Caki2 (cell line): ENCODE measurements at regions not wholly inside any gene's neighbourhood (a gene's known extent, or its start where the extent isn't known, plus 50 kb on each side); places are given as distances from the start of the nearest gene placed in this dataset.
"Not testable (repeated sequence)": the region's sequence is repeated elsewhere in the genome, so short reads cannot be mapped to it uniquely, and the experiment has no call there.

Experiments
- DNase-seq: peaks from one replicate; pipeline ENCODE4 v3.0.0-alpha.2; 2015; ENCODE audit warnings: low read depth
- in situ Hi-C: cut with HindIII; loops from 2 replicates; pipeline ENCODE4 v1.10.0; 2016; ENCODE audit warnings: low sequenced_read_pairs, low pct_unique_long_range_greater_than_20kb, mixed read lengths

DNA sequence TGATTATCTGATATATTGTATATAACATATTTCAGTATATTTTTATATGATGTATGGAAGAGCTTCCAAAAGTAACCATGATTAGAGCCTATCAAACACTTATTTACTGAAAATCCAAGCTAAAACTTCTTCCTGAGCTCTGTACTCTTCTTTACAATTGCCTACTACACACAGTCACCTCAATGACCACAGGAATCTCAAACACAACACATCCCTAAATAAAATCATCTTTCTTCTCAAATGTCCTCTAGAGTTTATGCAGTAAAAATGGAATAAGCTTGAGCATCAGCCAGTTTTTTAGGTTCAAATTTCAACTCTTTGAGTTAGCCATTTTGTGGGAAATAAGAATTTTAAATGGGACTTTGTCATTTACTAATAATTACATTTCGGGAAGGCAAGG, 102.6 kb upstream of the FNDC3A start:
- no peak for DNase-seq
- in situ Hi-C loops: no loop called here

DNA sequence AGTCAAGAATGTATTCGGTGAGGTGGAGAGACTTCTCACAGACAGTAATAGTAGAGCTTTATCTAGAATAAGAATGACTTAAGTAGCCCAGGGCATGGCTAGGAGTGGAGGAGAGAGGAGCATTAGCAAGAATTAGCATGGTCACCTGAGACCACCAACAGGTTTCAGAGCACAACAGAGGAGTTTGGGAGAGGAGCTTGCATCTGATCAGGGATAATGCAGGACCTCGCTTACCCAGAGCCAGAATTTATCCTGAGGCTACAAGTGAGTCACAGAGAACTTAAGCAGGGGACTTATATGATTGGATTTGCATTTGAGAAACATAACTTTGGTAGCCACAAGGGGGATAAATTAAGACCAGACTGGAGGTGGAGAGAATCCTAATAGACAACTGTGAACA, 102.1 kb upstream of the FNDC3A start:
- no peak for DNase-seq
- in situ Hi-C loops: no loop called here

DNA sequence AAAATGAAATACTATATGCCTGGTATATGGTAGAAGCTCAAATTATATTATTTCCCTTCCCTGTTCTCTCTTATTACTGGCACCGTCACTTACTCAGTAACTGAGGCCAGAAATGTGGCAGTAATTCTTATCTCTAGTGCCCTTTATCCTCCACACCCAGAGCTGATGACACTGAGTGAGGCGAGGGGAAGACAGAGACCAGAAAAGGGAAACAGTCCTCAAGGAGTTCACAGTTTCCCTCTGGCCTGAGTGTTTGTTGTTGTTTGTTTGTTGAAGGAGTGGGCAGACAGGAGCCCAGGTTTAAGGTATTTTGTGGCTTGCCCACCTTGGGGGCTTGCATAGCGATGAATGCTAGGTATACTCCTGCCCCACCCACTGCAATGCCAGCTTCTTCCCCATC, 101.5 kb upstream of the FNDC3A start:
- in situ Hi-C loops: no loop called here
- DNase-seq: no peak

DNA sequence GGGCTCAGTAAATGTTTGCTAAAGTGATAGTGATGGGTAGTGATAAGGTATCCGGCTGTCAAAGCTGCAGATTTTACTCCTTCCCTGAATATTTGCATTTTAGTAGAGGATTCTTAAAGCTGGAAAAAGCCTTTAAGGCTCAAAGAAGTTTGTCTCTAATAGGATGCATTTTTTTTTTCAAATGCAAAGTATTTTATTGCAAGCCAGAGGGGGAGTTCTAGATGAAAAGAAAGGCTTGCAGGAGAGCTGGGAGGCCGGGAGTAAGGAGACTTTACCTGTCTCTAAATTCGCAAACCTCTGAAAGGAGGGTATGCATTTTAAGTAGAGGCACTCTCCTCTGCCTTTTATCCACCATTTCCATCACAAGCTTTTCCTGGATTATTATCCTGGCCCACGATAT, 100.7 kb upstream of the FNDC3A start:
- in situ Hi-C loops: no loop called here
- no peak for DNase-seq

DNA sequence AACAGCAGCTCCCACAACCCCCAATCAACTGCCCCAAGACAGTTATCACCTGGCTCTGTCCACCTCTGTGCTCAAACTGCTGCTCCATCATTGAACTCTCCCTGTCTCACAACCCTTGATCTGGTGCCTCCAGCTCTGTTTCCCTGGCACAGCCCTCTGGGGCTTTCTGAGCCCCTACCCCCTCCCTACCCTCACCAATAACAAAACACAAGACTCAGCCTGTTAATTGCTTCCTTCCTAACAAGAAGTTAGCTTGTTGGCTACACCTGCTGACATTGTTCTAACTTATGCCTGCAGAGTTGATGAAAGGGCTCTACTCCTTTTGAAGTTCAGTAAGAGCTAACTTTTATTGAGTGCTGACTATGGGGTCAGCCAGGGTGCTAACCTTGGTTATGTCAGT, 99.4 kb upstream of the FNDC3A start:
- no peak for DNase-seq
- in situ Hi-C loops: no loop called here

DNA sequence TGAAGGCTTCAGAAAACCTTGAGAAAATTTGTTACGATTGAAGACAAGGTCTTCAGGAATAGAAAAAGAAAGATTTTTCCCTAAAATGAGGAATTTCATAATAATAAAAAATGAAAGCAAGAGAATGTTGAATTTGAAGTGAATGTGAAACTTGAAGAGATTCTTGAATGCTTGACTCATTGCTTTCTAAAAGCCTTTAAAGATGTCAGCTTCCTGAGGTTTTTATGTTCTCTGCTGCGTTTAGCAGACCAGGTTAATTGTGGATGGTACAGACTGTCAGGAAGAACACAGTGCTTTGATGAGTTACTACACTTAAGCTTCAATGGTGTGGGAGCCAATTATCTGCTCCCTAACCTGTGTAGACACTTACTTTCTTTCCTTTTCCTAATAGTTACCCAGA, 96.3 kb upstream of the FNDC3A start:
- in situ Hi-C loops: no loop called here
- no peak for DNase-seq

DNA sequence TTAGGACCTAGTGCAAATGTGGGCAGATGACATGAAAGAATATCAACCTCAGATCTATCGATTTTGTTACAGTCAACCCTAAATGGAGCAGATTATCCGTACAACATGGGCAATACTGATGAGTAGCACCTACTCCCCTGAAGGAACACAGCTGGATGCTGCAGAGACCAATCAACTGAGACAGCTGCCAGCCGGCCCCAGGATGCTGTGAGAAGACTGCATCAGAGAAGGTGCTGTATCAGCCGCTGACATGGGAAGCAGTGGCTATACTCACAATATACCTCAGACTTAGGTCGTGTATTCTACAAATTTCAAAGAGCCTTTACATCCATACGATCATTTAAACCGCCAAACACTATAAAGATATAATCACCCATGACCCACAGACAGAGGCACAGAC, 95.9 kb upstream of the FNDC3A start:
- no peak for DNase-seq
- in situ Hi-C loops: no loop called here

DNA sequence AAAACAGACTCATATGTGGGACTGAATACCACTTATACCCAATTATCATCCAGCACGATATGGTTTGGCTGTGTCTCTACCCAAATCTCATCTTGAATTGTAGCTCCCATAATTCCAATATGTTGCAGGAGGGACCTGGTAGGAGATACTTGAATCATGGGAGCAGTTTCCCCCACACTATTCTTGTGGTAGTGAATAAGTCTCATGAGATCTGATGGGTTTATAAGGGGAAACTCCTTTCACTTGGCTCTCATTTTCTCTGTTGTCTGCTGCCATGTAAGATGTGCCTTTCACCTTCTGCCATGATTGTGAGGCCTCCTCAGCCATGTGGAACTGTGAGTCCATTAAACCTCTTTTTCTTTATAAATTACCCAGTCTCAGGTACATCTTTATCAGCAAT, 91.9 kb upstream of the FNDC3A start:
- DNase-seq, in situ Hi-C loops: not testable (repeated sequence)

DNA sequence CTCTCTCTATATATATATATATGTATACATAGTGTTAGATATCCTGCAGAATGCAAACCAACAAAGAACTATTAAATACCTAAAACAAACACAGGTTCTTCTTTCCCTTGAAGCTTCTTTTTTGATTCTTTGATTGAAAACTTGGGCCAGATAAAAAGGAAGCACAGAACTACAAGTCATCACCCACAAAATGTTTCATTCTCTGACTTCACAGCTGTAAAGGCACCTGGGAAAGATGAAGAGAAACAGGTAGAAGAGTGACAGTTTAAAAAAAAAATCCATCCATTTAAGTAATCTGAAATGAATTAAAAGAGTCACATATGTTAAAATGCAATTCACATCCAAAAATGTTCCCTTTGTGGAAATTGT, 90.7 kb upstream of the FNDC3A start:
- DNase-seq: no peak
- in situ Hi-C loops: no loop called here

DNA sequence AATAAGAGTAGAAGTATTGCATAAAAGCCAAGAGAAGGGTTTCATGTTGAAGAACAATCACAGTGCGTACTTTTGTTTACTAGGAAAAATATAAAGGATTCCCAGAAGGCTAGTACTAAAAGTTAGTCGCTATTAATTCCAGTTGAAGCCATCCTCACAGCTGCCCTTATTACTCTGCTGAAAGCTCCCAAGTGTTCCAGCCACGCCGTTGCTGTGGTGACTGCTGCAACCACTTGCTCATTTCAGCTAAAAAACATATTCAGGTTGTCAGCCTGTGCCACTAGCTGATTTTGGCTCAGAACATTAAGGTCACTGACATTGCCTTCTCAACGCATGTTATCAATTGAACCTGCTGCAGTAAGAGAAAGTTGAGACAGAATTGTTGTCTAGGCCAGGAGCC, 87.1 kb upstream of the FNDC3A start:
- in situ Hi-C loops: no loop called here
- no peak for DNase-seq

DNA sequence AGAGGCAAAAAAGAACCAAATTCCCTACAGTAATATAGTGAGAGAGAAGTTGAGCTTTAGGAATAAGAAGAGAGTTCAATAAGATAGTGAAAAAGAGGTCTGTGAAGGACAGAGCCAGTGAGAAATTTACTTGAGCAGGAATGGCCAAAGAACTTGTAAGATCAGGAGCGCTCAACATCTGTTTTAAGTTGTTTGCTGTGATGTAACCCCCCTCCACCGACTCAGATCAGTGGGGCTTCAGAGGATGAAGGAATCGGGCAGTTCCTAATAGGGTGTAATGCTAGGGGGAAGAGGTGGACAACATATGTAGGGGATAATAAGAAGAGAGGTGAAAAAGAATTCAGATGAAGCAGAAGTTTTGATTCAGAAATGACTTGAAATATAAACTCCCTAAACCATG, 85.3 kb upstream of the FNDC3A start:
- no peak for DNase-seq
- in situ Hi-C loops: no loop called here

DNA sequence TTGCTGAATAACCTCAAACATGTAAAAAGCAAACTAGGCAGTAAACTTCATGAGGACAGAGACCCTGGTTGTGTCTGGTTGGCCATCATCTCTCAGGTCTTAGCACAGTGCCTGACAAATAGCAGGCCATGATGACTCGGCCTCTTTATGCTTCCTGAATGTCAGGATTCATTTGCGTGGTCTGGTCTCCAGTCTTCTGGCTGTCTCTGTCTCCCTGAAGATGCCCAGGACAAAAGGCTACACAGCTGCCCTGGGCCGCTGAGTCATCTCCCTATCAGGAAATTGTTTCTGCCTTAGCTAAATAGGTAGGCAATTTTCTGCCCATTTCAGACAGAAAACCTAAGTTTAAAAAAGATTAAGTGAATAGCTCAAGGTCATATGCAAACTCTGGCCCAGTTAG, 84.1 kb upstream of the FNDC3A start:
- in situ Hi-C loops: no loop called here
- peak; percentile 30 for DNase-seq

DNA sequence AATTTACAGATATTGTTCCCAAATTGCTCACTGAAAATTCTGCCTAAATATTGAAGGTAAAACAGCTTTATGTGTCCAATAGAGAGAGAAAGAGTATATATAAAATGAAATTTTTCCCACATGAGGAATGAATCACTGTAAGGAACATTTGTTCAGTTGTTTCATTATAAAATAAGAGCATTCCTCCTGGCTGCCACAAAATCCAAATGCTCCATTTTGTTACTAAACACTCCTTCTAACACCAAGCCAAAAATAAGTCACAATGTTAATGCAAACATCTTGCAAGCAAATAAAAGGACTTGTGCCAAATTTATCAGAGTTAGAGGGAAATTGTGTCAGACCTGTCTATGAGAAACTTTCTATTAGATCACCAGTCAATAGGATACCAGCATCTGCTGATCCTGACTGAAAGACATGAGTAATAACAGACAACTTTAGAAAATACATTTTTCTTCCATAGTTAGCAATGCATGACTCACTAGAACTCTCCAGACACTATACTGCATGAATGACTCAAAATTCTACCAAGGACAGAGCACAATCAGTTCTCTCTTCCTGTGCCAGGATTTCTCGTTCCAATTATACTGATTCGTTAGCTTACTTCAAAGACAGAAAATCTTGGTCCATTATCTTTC, 83.5 kb upstream of the FNDC3A start:
- in situ Hi-C loops: no loop called here
- DNase-seq: peak; percentile 6

DNA sequence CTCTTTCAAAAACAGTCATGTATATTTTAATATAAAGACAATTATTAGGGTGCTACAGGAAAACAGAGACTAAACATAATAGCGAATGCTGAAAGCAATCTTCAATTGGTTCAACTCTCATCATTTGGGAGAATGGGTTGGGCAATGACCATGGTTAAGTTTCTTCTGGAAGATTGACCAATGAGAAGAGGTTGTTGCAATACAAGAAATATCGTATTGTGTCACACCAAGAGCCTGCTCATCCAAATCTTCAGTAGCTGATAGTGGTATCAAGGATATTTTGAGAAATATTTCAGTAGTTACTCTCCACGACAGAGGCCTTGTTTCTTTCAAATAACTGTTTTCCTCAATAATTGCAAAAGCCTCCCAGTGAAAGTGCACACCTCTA, 83.0 kb upstream of the FNDC3A start:
- no peak for DNase-seq
- in situ Hi-C loops: no loop called here

DNA sequence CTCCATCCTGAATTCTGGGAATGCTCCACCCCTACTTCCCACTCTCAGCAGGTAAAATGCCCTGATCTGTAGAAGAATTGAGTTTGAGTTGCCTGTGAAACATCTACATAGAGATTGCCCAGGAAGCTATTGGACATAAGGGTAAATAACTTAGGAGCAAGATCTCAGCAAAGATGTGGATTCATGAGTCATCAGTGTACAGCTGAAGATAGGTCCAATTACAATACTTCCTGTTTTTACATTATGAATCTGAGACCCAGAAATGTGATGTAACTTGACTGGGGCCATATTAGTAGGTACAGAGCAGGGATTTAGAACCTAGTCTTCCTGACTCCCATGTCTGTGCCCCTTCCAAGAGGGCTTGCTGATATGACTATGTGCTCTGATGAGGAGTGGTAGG, 79.4 kb upstream of the FNDC3A start:
- in situ Hi-C loops: no loop called here
- no peak for DNase-seq

DNA sequence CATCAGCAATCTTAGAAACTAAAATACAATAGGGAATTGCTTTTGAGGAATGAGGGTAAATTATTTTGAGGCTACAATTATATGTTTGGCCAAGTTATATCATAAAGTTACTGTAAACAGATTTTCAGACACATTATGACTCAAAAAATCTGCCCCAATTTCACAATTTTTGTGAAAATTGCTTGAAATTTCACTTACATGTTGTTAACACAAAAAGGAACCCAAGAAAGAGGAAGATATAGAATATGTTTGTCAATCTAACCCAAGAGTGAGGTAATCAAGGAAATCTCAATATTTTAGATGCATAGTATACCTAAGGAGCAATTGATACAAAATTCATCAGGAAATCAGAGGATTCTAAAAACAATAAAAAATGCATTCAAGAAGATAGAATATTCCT, 73.9 kb upstream of the FNDC3A start:
- in situ Hi-C loops: no loop called here
- no peak for DNase-seq

DNA sequence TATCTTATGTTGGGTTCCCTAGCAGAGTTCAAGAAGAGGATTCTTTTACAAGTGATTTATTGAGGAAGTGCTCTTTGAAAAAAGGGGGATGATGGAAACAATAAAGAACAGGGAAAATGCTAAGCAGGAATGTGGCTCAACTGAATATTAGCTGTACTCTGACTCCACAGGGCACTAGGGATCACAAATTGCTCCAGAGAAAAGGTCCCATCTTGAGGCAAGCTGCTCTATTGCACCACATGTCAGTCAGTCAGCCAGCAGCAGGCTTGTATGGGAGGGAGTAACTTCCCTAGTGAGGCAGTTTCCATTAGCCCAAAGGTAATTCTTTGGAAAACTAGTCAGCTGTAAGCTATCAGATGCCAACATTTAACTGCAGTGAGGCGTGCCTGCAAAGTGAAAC, 73.3 kb upstream of the FNDC3A start:
- in situ Hi-C loops: no loop called here
- DNase-seq: peak; percentile 3

DNA sequence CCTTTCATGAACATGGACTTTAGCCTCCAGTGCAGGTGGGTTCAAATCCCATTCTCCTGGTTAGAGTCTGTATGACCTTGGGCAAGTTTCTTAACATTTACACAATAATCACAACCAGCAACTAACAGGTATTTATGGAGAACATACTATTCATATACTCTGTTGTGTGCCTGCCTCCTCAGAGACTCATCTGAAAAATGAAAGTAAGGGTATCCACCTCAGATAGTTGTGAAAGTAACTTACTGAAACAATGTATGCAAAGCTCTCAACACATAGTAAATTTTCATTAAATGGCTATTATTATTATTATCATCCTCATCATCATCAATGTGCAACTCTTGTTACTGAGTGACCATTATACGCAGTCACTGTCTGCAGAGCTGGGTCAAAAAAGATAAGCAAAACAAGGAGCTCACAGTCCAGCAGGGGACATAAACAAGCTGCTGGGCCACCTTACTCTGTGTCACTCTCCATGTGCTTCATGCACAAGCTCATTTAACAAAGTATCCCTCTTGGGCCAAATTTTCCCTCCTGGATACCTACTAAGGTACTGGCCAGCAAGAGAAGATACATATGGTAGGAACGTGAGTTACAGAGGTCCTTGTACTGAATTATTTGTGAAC, 70.9 kb upstream of the FNDC3A start:
- no peak for DNase-seq
- in situ Hi-C loops: no loop called here

DNA sequence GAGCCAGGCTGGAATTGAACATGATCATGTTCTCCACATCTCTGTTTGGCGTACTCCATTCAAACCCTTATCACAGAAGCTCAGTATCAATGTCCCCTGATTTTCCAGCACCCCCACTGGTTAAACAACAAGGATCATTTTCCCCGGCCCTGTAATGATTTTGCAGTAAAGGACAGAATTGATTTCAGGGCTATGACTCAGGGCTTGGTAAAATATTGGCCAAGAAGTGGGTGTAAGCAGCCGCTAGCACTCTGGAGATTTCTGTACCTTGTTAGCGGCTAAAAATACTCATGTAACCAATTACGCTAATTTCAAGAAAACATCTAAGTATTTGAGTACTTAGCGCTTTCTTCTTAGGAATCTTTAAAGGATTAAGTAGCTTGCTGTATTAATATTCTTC, 69.5 kb upstream of the FNDC3A start:
- in situ Hi-C loops: no loop called here
- no peak for DNase-seq

DNA sequence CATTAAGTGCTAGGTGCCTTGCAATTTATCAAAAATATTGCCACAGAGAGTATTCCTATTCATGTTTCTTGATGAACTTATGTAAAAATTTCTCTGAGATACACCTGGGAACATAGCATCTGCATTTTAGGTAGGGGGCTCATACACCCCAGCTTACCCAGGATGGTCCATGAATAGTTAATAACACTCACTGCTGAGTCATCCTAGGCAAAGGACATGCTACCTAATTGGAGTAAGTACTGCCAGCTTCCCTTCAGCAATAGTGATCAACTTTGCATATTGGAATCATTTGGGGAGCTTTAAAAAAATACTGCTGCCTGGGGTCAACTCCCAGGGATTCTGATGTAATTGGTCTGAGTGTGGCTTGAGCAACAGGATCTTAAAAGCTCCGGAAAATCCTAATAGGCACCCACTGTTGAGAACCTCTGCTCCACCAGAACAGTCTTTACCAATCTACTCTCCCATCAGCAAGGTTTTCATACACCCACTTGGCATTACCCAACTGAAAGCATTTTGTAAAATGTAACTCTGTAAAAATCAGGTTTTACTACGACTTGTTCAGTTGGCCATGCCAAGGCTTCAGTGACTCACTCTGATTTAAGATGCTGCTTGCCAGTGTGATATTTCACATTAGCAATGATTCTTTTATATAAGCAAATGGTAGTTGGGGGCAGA, 67.2 kb upstream of the FNDC3A start:
- in situ Hi-C loops: no loop called here
- DNase-seq: no peak
